DMS79 (cell line): ENCODE measurements at regions not wholly inside any gene's neighbourhood (a gene's known extent, or its start where the extent isn't known, plus 50 kb on each side); places are given as distances from the start of the nearest gene placed in this dataset.

Experiments
- DNase-seq: peaks from one replicate; lab custom pipeline; 2025; lab: John Stamatoyannopoulos, UW

DNA sequence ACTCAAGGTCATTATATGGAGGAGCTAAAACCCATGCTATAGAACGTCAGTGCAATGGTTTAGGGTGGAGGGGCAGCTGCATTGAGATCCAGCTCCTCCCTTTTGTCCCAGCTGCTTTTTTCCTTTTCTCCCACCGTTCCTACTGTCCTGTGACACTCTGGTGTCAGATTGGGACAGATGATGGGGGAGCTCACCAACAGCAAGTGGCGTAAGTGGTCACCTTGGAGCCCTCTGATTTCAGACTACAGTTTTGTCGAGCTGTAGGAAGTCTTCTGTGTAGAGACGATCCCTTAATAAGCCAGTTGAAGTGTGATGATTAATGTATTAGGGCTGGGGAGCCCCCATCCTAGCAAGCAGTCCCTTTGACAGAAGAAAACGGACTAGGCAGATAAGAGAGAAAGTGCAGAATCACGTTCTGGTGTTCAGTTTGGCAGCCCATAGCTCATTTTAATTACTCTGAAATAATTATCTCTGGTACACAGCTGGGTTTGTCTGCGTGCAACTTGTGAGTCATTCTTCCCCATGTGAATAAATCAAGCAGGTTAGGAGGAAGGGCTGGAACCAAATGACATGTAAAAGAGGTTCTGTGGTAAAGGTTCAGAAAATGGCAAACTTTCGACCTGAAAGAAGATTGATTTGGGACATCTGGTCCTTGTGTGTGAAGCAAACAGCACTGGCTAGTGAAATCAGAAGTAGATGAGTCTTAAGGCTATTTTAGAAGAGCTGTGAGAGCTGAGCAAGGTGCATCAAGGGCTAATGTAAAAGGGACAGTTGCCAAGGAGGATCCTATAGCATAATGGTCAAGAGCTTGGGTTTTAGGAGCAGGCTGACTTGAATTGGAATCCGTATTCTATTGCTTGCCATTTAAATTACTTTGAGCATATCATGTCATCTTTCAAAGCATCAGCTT, 241.4 kb downstream of the EDEM1 start:
- DNase-seq, result no peak

DNA sequence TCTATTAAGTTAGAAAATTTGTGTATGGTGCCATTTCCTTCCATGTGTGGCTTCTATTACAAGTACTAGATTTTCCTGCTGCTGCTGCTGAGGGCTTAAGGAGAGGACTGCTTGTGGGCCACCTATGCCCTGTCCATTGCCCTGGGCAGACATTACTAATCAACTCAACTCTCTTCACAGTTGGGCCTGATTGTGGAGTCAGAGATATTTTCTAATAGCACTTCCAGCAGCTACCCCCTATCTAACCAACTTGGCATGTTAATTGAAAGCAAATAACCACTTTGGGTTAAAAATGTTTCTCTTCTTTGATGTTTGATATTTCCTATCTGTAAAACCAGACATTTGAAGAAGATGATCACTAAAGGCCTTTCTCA, 242.0 kb downstream of the EDEM1 start:
- DNase-seq, result no peak

DNA sequence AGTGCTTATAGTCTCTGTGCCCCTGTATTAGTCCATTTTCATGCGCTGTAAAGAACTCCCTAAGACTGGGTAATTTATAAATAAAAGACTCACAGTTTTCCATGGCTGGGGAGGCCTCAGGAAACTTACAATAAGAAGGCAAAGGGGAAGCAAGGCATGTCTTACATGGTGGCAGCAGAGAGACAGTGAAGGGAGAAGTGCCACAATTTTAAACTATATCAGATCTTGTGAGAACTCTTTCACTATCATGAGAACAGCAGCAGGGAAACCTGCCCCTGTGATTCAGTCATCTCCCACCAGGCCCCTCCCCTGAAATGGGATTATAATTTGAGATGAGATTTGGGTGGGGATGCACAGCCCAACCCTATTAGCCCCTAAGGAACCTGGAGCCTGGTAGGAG, 243.2 kb downstream of the EDEM1 start:
- DNase-seq, result no peak

DNA sequence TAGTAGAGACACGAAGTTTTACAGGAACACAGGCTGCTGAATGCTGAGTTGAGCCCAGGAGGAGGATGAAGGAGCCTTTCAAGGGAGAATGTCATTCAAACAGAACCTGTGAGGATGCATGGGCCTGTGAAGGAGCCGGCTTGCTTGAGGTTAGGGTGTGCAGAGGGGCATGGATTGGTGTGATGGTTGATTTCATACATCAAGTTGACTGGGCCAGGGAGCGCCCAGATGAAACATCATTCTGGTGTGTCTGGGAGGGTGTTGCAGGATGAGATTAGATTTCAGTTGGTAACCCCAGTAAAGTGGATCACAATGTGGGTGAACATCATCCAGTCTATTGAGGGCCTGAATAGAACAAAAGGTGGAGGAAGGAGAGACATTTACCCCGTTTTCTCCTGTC, 243.6 kb downstream of the EDEM1 start:
- no peak for DNase-seq

DNA sequence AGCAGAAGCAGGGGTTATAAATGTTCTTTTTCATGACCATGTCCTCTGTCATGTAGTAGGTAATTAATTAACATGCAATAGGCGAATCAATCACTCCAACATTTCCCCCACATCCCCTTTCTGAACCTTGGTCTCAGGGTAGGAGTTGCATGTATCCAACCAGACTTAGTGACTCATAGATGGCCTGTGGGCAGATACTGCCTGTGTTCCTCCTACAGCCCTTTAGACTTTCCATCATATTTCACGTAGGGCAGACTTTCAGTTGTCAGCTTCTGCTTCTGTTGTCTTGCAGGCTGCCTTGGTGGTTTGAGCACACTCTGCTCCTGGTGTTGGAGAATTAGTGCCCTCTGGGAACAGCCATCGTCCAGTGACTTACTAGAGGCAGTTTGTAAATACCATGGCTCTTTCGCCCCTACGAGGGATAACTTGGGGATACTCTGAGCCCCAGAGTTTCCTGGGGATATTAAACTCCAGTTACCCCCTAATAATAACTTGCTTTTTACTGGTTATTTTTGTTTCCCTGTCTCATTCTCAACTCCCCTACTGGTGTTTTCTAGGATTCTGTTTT, 244.4 kb downstream of the EDEM1 start:
- no peak for DNase-seq

DNA sequence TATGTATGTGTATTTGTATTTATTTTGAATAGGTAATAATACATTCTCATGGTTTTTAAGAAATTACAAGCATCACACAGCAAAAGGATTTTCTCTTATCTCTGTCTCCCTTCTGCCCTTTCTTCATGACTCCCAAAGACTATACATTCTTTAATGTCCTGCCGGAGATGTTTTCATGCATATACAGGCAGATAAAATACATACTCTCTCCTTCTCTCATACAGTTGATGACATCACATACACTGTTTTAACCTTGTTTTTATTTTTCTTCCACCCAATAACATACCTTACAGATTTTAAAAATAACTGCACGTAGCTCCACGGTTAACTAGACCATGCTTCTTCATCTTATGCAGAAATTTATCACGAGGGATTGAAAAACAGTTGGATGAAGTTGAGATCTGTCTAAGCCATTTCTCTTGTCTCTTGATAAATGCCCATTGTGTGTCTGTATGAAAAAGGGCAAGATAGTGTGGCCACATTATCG, 249.8 kb downstream of the EDEM1 start:
- no peak for DNase-seq

DNA sequence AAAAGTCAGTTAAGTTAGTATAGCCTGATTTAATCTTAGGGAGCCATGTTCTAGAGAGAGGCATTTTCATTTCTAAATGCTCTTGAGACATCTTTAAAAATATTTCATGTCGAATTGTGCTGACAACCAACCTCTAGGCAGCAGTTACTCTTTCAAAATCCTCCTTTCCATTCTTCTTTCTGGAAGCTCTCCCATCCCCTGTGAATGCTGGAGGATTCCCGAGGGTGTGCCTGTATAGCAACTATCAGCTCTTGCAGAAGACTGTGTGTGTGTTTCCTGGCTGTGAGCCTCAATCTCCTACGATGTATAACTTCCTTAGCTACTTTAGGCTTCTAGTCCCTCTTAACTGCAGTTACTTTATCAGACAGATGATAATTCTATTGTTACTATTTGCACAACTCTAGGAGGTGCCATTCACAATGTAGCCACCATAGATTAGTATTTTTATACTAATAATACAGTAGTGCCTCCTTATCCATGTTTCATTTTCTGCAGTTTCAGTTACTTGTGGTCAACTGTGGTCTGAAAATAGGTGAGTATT, 250.3 kb downstream of the EDEM1 start:
- no peak for DNase-seq

DNA sequence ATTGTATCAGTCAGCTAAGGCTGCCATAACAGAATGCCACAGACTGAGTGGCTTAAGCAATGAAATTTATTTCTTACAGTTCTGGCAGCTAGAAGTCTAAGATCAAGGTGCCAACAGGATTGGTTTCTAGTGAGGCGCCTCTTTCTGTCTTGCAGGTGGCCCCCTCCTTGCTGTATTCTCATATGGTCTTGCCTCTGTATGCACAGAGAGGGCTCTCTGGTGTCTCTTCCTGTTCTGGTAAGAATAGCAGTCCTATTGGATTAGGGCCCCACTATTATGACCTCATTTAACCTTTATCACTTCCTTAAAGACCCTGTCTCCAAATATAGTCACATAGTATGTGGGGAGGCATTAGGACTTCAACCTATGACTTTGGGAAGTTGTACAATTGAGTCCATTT, 253.9 kb downstream of the EDEM1 start:
- DNase-seq, result no peak

DNA sequence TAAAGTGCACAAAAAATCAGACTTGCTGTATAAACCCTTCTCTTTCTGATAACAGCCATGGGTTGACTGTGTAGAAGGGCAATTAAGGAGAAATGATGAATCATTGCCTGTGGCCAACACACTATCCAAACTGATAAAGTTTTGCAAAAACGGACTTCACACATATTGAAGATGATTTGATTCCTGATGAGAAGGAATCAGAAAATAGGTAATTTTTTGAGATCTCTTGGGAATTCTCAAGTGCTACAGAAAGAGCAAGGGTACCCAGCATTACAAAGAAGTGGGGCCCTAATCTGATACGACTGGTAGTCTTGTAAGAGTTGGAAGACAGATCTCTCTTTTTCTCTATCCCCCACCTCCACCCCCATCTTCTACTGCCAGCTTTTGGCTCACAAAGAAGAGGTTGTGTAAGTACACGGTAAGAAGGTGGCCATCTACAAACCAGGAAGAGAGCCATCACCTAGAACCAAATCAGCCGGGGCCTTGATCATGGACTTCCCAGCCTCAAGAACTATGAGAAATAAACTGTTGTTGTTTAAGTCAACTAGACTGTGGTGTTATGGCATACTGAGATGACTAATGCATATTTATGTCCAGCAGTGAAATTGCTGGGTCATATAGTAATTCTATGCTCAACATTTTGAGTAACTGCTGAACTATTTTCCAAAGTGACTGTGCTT, 254.7 kb downstream of the EDEM1 start:
- no peak for DNase-seq

DNA sequence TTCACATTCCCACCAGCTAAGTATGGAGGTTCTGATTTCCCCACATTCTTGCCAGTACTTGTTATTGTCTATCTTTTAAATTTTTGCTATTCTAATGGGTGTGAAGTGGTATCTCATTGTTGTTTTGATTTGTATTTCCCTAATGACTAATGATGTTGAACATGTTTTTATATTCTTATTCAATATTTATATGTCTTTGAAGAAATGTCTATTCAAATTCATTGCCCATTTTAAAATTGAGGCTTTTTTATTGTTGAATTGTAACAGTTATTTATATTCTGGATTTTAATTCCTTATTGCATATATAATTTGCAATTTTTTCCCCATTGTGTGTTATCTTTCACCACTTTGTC, 255.3 kb downstream of the EDEM1 start:
- DNase-seq, result no peak

DNA sequence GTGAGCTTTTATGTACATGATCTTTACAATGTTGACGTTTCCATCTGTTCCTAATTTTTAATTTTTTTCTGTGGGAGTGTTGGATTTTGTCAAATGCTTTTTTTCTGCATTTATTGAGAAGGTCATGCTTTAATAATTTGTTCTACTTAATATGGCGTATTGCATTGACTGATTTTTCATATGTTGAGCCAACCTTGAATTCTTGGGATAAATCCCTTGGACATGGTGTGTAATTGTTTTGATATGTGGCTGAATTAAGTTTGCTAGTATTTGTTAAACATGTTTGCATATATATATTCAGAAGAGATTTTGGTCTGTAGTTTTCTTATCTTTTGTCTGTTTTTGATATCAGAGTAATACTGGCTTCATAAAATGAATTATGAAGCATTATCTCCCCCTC, 256.7 kb downstream of the EDEM1 start:
- DNase-seq, result no peak

DNA sequence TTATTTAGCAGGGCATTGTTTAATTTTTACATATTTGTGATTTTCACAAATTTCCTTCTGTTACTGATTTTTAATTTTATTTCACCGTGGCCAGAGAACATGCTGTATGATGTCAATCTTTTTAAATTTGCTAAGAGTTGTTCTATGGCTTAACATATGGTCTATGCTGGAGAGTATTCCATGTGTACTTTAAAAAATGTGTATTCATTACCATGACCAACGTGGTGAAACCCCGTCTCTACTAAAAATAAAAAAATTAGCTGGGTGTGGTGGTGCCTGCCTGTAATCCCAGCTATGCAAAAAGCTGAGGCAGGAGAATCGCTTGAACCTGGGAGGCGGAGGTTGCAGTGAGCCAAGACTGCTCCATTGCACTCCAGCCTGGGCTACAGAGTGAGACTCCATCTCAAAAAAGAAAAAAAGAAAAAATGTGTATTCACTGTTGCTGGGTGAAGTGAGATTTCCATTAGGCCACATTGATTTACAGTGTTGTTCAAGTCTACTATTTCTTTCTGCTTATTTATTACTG, 258.2 kb downstream of the EDEM1 start:
- no peak for DNase-seq

DNA sequence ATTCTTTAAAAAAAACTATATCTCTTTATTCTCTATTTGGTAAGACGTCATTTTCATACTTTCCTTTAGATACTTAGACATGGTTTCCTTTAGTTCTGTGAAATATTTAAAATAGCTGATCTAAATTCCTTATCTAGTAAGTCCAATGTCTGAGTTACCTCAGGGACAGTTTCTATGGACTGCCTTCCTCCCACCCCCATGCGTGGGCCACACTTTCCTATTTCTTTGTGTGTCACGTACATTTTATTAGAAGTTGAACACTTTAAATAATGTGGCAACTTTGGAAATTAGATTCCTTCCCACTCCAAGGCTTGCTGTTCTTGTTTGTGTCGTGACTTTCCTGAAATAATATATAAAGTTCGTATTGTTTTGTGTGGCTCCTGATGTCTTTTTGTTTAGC, 260.7 kb downstream of the EDEM1 start:
- no peak for DNase-seq

DNA sequence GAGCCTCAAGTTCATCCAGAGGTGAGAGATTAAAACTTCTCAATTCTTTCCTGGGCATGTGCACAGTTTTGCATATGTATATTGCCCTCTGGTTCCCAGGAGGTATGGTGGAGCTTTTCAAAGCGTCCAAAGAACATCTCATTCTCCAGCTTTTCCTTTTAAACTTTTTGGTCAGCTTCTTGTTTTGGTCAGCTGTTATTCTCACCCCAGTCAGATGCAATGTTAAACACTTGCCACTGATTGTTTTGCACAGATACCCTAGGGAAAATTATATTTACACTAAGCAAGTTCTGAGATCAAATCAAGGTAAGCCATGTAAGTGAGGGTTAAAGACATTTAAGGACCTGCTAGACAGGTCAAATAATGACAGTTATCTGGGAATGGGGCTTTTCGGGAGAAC, 261.3 kb downstream of the EDEM1 start:
- DNase-seq, result no peak

DNA sequence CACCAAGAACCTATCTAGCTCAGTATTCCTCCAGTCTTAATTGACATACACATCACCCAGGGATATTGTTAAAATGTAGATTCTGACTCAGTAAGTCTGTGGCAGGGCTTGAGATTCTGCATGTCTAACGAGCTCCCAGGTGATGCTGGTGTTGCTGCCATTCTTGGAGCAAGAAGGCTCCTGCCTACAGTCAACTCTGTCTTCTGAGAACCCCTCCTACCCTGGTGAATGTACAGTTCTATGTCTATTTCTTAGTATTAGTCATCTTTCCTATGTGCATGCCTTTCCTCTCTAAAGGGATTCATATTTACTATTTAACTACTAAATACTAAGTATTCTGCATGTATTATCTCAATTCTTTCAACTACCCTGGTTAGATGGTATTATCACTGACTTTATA, 268.7 kb downstream of the EDEM1 start:
- no peak for DNase-seq

DNA sequence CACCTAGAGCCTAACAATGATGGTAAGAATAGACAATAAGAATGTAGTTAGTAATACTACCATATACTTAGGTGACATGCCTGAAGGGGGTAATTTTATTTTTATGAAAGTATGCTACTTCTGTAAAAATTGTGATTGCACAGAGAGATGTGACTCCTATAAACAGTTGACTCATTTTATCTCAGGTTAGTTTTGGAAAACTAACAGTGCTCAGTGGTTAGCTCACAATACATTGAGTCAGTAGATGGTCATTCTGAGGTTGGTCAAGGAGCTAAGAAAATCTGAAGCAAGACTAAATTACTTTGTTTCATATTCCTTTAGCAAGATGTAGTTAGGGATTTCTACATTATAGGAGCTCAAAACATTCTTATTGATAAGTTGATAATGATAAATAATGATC, 271.0 kb downstream of the EDEM1 start:
- DNase-seq, result no peak

DNA sequence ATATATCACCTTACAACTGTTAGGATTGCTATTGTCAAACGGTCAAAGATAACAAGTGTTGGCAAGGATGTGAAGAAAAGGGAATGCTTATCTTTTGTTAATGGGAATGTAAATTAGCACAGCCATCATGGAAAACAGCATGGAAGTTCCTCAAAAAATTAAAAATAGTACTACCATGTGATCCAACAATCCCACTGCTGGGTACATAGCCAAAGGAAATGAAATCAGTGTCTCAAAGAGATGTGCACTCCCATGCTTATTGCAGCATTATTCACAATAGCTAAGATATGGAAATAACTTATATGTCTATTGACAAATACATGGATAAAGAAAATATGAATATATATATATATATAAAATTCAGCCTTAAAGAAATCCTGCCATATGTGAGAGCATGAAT, 274.6 kb downstream of the EDEM1 start:
- no peak for DNase-seq

DNA sequence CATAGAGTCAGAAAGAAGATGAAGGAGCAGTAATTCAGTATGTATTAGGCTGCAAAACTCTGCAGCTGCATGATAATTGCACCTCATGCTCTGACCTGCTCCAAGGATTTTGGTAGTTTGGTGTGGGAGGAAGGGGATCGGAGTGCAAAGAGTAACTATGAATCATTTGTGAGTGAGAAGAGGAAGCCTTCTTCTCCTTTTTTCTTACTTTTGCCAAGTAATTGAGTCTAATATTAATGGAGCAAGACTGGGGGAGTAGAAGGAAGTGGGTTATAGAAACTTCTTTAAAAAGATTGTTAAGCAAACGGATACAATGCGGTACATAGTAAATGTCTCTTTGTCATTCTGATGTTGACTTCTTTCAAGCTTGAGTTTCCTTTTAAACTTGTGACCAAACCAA, 276.5 kb downstream of the EDEM1 start:
- DNase-seq, result no peak

DNA sequence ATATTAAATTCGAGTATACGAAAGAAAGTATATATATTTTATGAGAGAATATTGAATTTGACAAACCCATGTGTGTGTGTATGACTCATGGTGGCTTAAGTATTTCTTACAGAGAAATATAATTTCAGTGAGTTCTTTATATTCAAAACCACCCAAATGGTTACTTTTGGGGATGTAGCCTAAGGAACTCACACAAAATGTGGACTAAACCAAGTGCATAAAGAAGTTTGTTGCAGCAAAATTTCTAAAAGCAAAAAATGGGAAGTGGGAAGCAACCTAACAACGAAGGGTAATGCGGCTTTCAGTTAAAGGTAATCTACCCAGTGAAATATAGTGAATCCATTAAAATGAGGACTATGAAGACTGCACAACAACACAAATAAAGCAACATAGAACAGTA, 277.1 kb downstream of the EDEM1 start:
- no peak for DNase-seq

DNA sequence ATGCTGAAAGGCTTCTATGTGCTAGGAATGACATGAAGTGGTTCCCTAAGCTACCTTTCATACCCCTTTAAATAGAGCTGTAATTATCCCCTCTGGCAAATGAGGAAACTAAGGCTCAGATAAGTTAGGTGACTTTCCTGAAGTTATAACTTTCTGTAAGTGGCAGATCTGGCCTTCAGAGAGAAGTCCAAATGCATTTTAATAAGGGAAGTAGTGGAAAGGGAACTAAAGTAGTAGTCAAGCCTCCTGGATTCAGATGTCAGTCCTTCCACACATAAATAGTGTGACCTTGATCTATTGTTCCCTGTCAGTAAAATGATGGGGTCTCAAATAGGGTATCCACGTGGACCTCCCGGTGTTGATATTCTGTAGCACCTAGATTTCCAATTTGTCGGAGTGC, 277.7 kb downstream of the EDEM1 start:
- DNase-seq, result no peak

DNA sequence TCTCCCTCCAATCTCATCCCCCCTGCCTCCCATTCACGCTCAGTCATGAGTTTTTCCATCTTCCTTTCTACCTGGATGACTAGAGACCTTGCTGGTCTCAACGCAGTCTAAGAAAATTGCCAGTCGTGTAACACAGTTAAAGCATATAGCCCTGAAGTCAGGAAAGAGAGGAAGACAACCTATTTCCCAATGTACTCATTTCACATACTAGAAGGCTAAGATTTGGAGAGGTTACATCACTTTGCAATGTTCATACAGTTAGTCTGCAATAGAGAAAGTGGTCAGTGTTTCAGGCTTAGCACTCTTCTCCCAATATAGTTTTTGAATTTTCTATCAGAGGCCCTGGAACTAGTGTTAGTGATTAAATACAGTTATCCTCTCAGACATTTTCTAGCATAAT, 278.6 kb downstream of the EDEM1 start:
- DNase-seq, result no peak

DNA sequence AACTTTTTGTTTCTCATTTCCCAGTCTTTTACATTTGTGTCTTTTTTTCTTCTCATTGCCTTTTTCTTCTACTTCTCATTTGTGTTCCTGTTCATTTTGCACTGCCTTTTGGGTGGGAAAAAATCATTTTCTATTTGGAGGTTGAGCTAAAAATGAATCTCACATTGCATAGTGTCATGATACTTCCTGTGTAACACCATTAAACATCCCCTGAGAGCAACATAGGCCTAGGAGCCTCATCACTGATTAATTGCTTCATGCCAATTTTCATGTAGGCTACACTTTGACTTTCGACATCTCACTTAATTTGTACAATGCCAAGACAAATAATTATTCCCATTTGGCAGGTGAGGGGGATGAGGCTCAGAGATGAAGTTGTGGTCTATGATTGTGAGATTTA, 279.2 kb downstream of the EDEM1 start:
- no peak for DNase-seq

DNA sequence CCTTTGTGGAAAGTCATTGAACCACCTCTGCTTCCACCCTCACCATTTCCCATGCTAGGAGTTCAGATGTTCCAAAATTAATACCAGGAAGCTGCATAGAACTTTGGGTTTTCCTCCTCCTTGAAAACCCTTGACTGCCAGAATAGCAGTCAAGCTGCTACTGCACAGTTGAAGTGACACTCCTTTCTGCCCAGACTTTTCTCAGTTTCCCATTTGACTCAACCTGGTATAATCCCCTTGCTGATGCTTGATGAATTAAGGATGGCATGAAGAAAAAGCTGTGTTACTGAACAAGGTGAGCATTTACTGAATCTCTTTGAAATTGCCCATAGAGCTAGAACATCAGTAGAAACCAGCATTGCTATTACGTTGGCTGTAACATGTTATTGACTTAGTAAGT, 286.0 kb downstream of the EDEM1 start:
- DNase-seq, result no peak
